ENCODE measurements at regions not wholly inside any gene's neighbourhood (a gene's known extent, or its start where the extent isn't known, plus 50 kb on each side); places are given as distances from the start of the nearest gene placed in this dataset.
"Not testable (repeated sequence)": the region's sequence is repeated elsewhere in the genome, so short reads cannot be mapped to it uniquely, and the experiment has no call there.

- H3K9me3 Mint-ChIP-seq: no peaks in the 10 kb centered on the region
- no peak overlapping the region for H3K4me3 Mint-ChIP-seq
- DNase-seq: no peak
- H3K27me3 Mint-ChIP-seq: no peaks in the 10 kb centered on the region
- no peaks in the 10 kb centered on the region for H3K4me1 Mint-ChIP-seq
- peak; percentile 32 for ATAC-seq
- H3K27ac Mint-ChIP-seq: no peak overlapping the region
Observed at GRCh38 chr2:15695582-15696330, 104.1 kb downstream of the DDX1 start.

GRCh38 chr2:15696606-15697170, 105.0 kb downstream of the DDX1 start:
- H3K27ac Mint-ChIP-seq, H3K27me3 Mint-ChIP-seq, H3K9me3 Mint-ChIP-seq, H3K4me1 Mint-ChIP-seq, DNase-seq, ATAC-seq, H3K4me3 Mint-ChIP-seq: not testable (repeated sequence)

- Mint-ChIP-seq H3K4me1 (no peaks in the 10 kb centered on the region), H3K9me3 (no peaks in the 10 kb centered on the region), H3K27ac (no peak overlapping the region), H3K27me3 (peaks cover 8% of the 10 kb centered on the region), H3K4me3 (no peak overlapping the region)
- DNase-seq (no peak), ATAC-seq (no peak)
Observed at GRCh38 chr2:15700131-15700530, 108.5 kb downstream of the DDX1 start.

GRCh38 chr2:15700599-15701340, 109.1 kb downstream of the DDX1 start:
- H3K9me3 Mint-ChIP-seq: no peaks in the 10 kb centered on the region
- no peak overlapping the region for H3K4me3 Mint-ChIP-seq
- peaks cover 8% of the 10 kb centered on the region for H3K27me3 Mint-ChIP-seq
- no peaks in the 10 kb centered on the region for H3K4me1 Mint-ChIP-seq
- ATAC-seq: no peak
- DNase-seq: no peak
- no peak overlapping the region for H3K27ac Mint-ChIP-seq

GRCh38 chr2:15701341-15701907, 109.8 kb downstream of the DDX1 start:
- H3K27ac Mint-ChIP-seq: no peak overlapping the region
- no peak overlapping the region for H3K4me3 Mint-ChIP-seq
- H3K9me3 Mint-ChIP-seq: no peaks in the 10 kb centered on the region
- H3K27me3 Mint-ChIP-seq: peaks cover 8% of the 10 kb centered on the region
- ATAC-seq: no peak
- H3K4me1 Mint-ChIP-seq: no peaks in the 10 kb centered on the region
- DNase-seq: no peak

GRCh38 chr2:15701991-15702390, 110.3 kb downstream of the DDX1 start:
- no peak overlapping the region for H3K4me3 Mint-ChIP-seq

GRCh38 chr2:15702452-15702851, 110.8 kb downstream of the DDX1 start:
- Mint-ChIP-seq H3K27me3 (peaks cover 8% of the 10 kb centered on the region), H3K4me1 (no peaks in the 10 kb centered on the region), H3K9me3 (no peaks in the 10 kb centered on the region), H3K4me3 (no peak overlapping the region), H3K27ac (no peak overlapping the region)
- ATAC-seq: no peak
- no peak for DNase-seq

More at GRCh38 chr2:15701991-15702390, 110.3 kb downstream of the DDX1 start:
- no peak overlapping the region for H3K27ac Mint-ChIP-seq
- peaks cover 8% of the 10 kb centered on the region for H3K27me3 Mint-ChIP-seq
- H3K9me3 Mint-ChIP-seq: no peaks in the 10 kb centered on the region
- ATAC-seq: no peak
- no peak for DNase-seq
- H3K4me1 Mint-ChIP-seq: no peaks in the 10 kb centered on the region

GRCh38 chr2:15703365-15703869, 111.7 kb downstream of the DDX1 start:
- ATAC-seq (no peak), DNase-seq (no peak)
- no peak overlapping the region for H3K4me3 Mint-ChIP-seq
- no peaks in the 10 kb centered on the region for H3K9me3 Mint-ChIP-seq
- peaks cover 8% of the 10 kb centered on the region for H3K27me3 Mint-ChIP-seq
- no peaks in the 10 kb centered on the region for H3K4me1 Mint-ChIP-seq
- no peak overlapping the region for H3K27ac Mint-ChIP-seq

GRCh38 chr2:15704086-15704787, 112.6 kb downstream of the DDX1 start:
- ATAC-seq (no peak), DNase-seq (no peak)
- H3K27ac Mint-ChIP-seq: no peak overlapping the region
- H3K4me1 Mint-ChIP-seq: no peaks in the 10 kb centered on the region
- no peak overlapping the region for H3K4me3 Mint-ChIP-seq
- H3K9me3 Mint-ChIP-seq: no peaks in the 10 kb centered on the region
- peaks cover 8% of the 10 kb centered on the region for H3K27me3 Mint-ChIP-seq

GRCh38 chr2:15704788-15705115, 113.1 kb downstream of the DDX1 start:
- Mint-ChIP-seq H3K4me1 (no peaks in the 10 kb centered on the region), H3K4me3 (no peak overlapping the region)
- ATAC-seq: no peak

GRCh38 chr2:15705310-15705709, 113.6 kb downstream of the DDX1 start:
- Mint-ChIP-seq H3K27ac (no peak overlapping the region), H3K27me3 (peaks cover 18% of the 10 kb centered on the region), H3K4me3 (no peak overlapping the region), H3K9me3 (no peaks in the 10 kb centered on the region), H3K4me1 (no peaks in the 10 kb centered on the region)
- no peak for DNase-seq
- no peak for ATAC-seq

More at GRCh38 chr2:15704788-15705115, 113.1 kb downstream of the DDX1 start:
- Mint-ChIP-seq H3K9me3 (no peaks in the 10 kb centered on the region), H3K27me3 (peaks cover 12% of the 10 kb centered on the region), H3K27ac (no peak overlapping the region)
- no peak for DNase-seq

- ATAC-seq (no peak), DNase-seq (no peak)
- Mint-ChIP-seq H3K9me3 (no peaks in the 10 kb centered on the region), H3K27ac (no peak overlapping the region), H3K4me3 (no peak overlapping the region), H3K27me3 (peaks cover 18% of the 10 kb centered on the region), H3K4me1 (no peaks in the 10 kb centered on the region)
Observed at GRCh38 chr2:15705839-15706386, 114.2 kb downstream of the DDX1 start.

- H3K4me3 Mint-ChIP-seq: no peak overlapping the region
- ATAC-seq (no peak), DNase-seq (no peak)
- no peaks in the 10 kb centered on the region for H3K4me1 Mint-ChIP-seq
- H3K27ac Mint-ChIP-seq: no peak overlapping the region
- H3K9me3 Mint-ChIP-seq: no peaks in the 10 kb centered on the region
- peaks cover 18% of the 10 kb centered on the region for H3K27me3 Mint-ChIP-seq
Observed at GRCh38 chr2:15706424-15706823, 114.8 kb downstream of the DDX1 start.

GRCh38 chr2:15706986-15707632, 115.4 kb downstream of the DDX1 start:
- Mint-ChIP-seq H3K4me1 (no peaks in the 10 kb centered on the region), H3K27ac (no peak overlapping the region), H3K27me3 (peaks cover 18% of the 10 kb centered on the region), H3K4me3 (no peak overlapping the region), H3K9me3 (no peaks in the 10 kb centered on the region)
- no peak for DNase-seq
- no peak for ATAC-seq

GRCh38 chr2:15708161-15708560, 116.5 kb downstream of the DDX1 start:
- H3K4me3 Mint-ChIP-seq: no peak overlapping the region
- DNase-seq (no peak), ATAC-seq (no peak)
- H3K4me1 Mint-ChIP-seq: no peaks in the 10 kb centered on the region
- H3K9me3 Mint-ChIP-seq: no peaks in the 10 kb centered on the region
- H3K27me3 Mint-ChIP-seq: peaks cover 18% of the 10 kb centered on the region
- no peak overlapping the region for H3K27ac Mint-ChIP-seq
